PC-3 (cell line): ENCODE measurements at regions not wholly inside any gene's neighbourhood (a gene's known extent, or its start where the extent isn't known, plus 50 kb on each side); places are given as distances from the start of the nearest gene placed in this dataset.

ENCODE experiments used
- EZH2 ChIP-seq: fragments of 300-600 bp; sonication (generic); IDR thresholded peaks from one replicate; pipeline ENCODE4 v1.6.1; 2017; ENCODE audit warnings: antibody characterized with exemption, mild to moderate bottlenecking, low read length; ENCODE audit not compliant: unreplicated experiment
- EZH2phosphoT487 ChIP-seq: fragments of 300-600 bp; sonication (generic); IDR thresholded peaks from 2 replicates; pipeline ENCODE4 v1.6.1; 2018; ENCODE audit warnings: mild to moderate bottlenecking, antibody characterized with exemption, low read length, borderline replicate concordance
- TF ChIP-seq, protein P1 (sequence below): fragments of 300-600 bp; sonication (generic); conservative IDR thresholded peaks from 2 replicates; pipeline ENCODE4 v1.5.1; 2017; ENCODE audit warnings: antibody characterized with exemption, low read depth, mild to moderate bottlenecking, low read length

DNA sequence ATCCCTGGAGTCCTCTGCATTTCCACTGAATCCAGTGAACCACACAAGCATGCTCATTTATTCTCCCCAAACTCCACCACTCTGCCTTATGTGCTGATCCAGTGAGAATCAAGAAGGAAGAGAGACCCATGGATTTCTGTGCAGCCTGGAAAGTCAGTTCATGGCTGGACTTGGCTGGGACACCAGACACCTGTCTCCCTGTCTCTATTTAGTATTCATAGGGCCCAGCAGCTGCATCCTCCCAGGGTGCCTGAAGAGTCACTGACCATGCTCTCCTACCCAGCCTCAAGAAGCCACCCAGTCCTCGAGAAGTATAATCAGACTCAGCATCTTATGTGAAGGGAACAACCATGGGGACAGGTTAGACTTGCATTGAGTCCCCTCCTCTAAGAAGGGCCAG is 83.2 kb downstream of the ZNF280B start:
- TF ChIP-seq, protein P1, sequence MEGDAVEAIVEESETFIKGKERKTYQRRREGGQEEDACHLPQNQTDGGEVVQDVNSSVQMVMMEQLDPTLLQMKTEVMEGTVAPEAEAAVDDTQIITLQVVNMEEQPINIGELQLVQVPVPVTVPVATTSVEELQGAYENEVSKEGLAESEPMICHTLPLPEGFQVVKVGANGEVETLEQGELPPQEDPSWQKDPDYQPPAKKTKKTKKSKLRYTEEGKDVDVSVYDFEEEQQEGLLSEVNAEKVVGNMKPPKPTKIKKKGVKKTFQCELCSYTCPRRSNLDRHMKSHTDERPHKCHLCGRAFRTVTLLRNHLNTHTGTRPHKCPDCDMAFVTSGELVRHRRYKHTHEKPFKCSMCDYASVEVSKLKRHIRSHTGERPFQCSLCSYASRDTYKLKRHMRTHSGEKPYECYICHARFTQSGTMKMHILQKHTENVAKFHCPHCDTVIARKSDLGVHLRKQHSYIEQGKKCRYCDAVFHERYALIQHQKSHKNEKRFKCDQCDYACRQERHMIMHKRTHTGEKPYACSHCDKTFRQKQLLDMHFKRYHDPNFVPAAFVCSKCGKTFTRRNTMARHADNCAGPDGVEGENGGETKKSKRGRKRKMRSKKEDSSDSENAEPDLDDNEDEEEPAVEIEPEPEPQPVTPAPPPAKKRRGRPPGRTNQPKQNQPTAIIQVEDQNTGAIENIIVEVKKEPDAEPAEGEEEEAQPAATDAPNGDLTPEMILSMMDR = no peak
- TF ChIP-seq EZH2 = no peak
- no peak for TF ChIP-seq EZH2phosphoT487
